ENCODE measurements at regions not wholly inside any gene's neighbourhood (a gene's known extent, or its start where the extent isn't known, plus 50 kb on each side); places are given as distances from the start of the nearest gene placed in this dataset.
A peak's percentile ranks its signal among the peaks of the same experiment; 100 is the strongest.

GRCh38 chr2:226272435-226272834, 527.2 kb downstream of the IRS1 start:
- TF ChIP-seq CTCF (IDR thresholded peaks at IDR 0.05; ENCODE audit: insufficient read depth, low read length, poor library complexity, severe bottlenecking) = no peak
- H3K36me3 ChIP-seq (ENCODE audit: control insufficient read depth, insufficient read depth, low read length) = no peaks in the 10 kb centered on the region
- DNase-seq (ENCODE audit: low read depth) = no peak
- no peaks in the 10 kb centered on the region for H3K27me3 ChIP-seq (ENCODE audit: control insufficient read depth, insufficient read depth, low read length)
- no peak overlapping the region for H3K4me3 ChIP-seq (ENCODE audit: low read depth, low read length)

- DNase-seq (ENCODE audit: low read depth) = no peak
- no peak overlapping the region for H3K4me3 ChIP-seq (ENCODE audit: low read depth, low read length)
- TF ChIP-seq CTCF (IDR thresholded peaks at IDR 0.05; ENCODE audit: insufficient read depth, low read length, poor library complexity, severe bottlenecking) = no peak
- H3K27me3 ChIP-seq (ENCODE audit: control insufficient read depth, insufficient read depth, low read length) = no peaks in the 10 kb centered on the region
- no peaks in the 10 kb centered on the region for H3K36me3 ChIP-seq (ENCODE audit: control insufficient read depth, insufficient read depth, low read length)
Observed at GRCh38 chr2:226270285-226271058, 529.1 kb downstream of the IRS1 start.

- H3K4me3 ChIP-seq (ENCODE audit: low read depth, low read length) = no peak overlapping the region
- H3K27me3 ChIP-seq (ENCODE audit: control insufficient read depth, insufficient read depth, low read length) = no peaks in the 10 kb centered on the region
- no peak for TF ChIP-seq CTCF (IDR thresholded peaks at IDR 0.05; ENCODE audit: insufficient read depth, low read length, poor library complexity, severe bottlenecking)
- no peaks in the 10 kb centered on the region for H3K36me3 ChIP-seq (ENCODE audit: control insufficient read depth, insufficient read depth, low read length)
- no peak for DNase-seq (ENCODE audit: low read depth)
Observed at GRCh38 chr2:226267516-226268289, 531.9 kb downstream of the IRS1 start.

- Histone ChIP-seq H3K4me3 (ENCODE audit: low read depth, low read length) (no peak overlapping the region), H3K36me3 (ENCODE audit: control insufficient read depth, insufficient read depth, low read length) (no peaks in the 10 kb centered on the region), H3K27me3 (ENCODE audit: control insufficient read depth, insufficient read depth, low read length) (no peaks in the 10 kb centered on the region)
- no peak for DNase-seq (ENCODE audit: low read depth)
- no peak for TF ChIP-seq CTCF (IDR thresholded peaks at IDR 0.05; ENCODE audit: insufficient read depth, low read length, poor library complexity, severe bottlenecking)
Observed at GRCh38 chr2:226256709-226257376, 542.8 kb downstream of the IRS1 start.

- TF ChIP-seq CTCF (IDR thresholded peaks at IDR 0.05; ENCODE audit: insufficient read depth, low read length, poor library complexity, severe bottlenecking) = no peak
- Histone ChIP-seq H3K27me3 (ENCODE audit: control insufficient read depth, insufficient read depth, low read length) (no peaks in the 10 kb centered on the region), H3K36me3 (ENCODE audit: control insufficient read depth, insufficient read depth, low read length) (no peaks in the 10 kb centered on the region), H3K4me3 (ENCODE audit: low read depth, low read length) (no peak overlapping the region)
- DNase-seq (ENCODE audit: low read depth) = peak; percentile 82
Observed at GRCh38 chr2:226256237-226256636, 543.4 kb downstream of the IRS1 start.

All from kidney epithelial cell (primary cell).